PC-3 (cell line): ENCODE measurements at regions not wholly inside any gene's neighbourhood (a gene's known extent, or its start where the extent isn't known, plus 50 kb on each side); places are given as distances from the start of the nearest gene placed in this dataset.

Experiments used
- ATAC-seq: fragments of 200-7000 bp; cut with Tn5 transposase; 2 replicates; pipeline ENCODE4 v1.9.1; 2020; ENCODE audit warnings: mild to moderate bottlenecking, moderate library complexity
- BruUV-seq: library from RNA; stranded (reverse); fragments of 400-500 nt; replicated peaks from 2 replicates; lab custom pipeline; 2021; lab: Mats Ljungman, UMichigan
- CTCF ChIA-PET: fragments of 300-600 bp; sonication (Branson Sonifier 250); formaldehyde crosslinking; loops from one replicate; lab custom pipeline; 2022; ENCODE audit warnings: antibody characterized with exemption; lab: Charles Lee
- POLR2A ChIA-PET: fragments of 300-600 bp; sonication (Branson Sonifier 250); formaldehyde crosslinking; loops from one replicate; lab custom pipeline; 2022; ENCODE audit warnings: antibody characterized with exemption; ENCODE audit not compliant: unreplicated experiment; lab: Charles Lee
- DNase-seq: peaks from one replicate; pipeline ENCODE4 v3.0.0-alpha.2; 2015
- H2AFZ ChIP-seq: fragments of 300-600 bp; sonication (generic); 2 replicates; pipeline ENCODE4 v1.6.0; 2016; ENCODE audit warnings: antibody characterized with exemption, low read length
- H3F3A ChIP-seq: fragments of 300-600 bp; sonication (generic); one replicate; pipeline ENCODE4 v1.6.0; 2017; ENCODE audit warnings: antibody characterized with exemption, low read length, control low read depth, mild to moderate bottlenecking; ENCODE audit not compliant: unreplicated experiment
- H3K27ac ChIP-seq: fragments of 300-600 bp; sonication (generic); 2 replicates; pipeline ENCODE4 v1.5.1; 2016; ENCODE audit warnings: mild to moderate bottlenecking, low read length
- H3K27me3 ChIP-seq: fragments of 300-600 bp; sonication (generic); 2 replicates; pipeline ENCODE4 v1.6.1; 2016; ENCODE audit warnings: low read length, mixed read lengths
- H3K36me3 ChIP-seq: fragments of 300-600 bp; sonication (generic); 2 replicates; pipeline ENCODE4 v1.6.1; 2016; ENCODE audit warnings: low read depth, mixed run types, low read length, mixed read lengths
- H3K4me1 ChIP-seq: fragments of 300-600 bp; sonication (generic); 2 replicates; pipeline ENCODE4 v1.5.1; 2016; ENCODE audit warnings: low read length; ENCODE audit not compliant: insufficient read depth
- H3K4me2 ChIP-seq: fragments of 300-600 bp; sonication (generic); 2 replicates; pipeline ENCODE4 v1.6.0; 2016; ENCODE audit warnings: low read length
- H3K4me3 ChIP-seq: fragments of 300-600 bp; sonication (generic); 2 replicates; pipeline ENCODE4 v1.5.1; 2016; ENCODE audit warnings: mild to moderate bottlenecking, low read length, mixed read lengths
- H3K79me2 ChIP-seq: fragments of 300-600 bp; sonication (generic); 2 replicates; pipeline ENCODE4 v1.6.1; 2017; ENCODE audit warnings: low read length, mixed read lengths
- H3K9ac ChIP-seq: fragments of 300-600 bp; sonication (generic); 2 replicates; pipeline ENCODE4 v1.6.0; 2016; ENCODE audit warnings: mild to moderate bottlenecking, low read length
- H3K9me2 ChIP-seq: fragments of 300-600 bp; sonication (generic); replicated peaks from 2 replicates; pipeline ENCODE4 v1.6.1; 2016; ENCODE audit warnings: mixed run types, low read length, mixed read lengths
- H3K9me3 ChIP-seq: fragments of 300-600 bp; sonication (generic); 2 replicates; pipeline ENCODE4 v1.6.1; 2016; ENCODE audit warnings: low read length, mixed read lengths
- H4K20me1 ChIP-seq: fragments of 300-600 bp; sonication (generic); 2 replicates; pipeline ENCODE4 v1.6.1; 2016; ENCODE audit warnings: low read length, mixed read lengths
- CTCF ChIP-seq: fragments of 300-600 bp; sonication (generic); conservative IDR thresholded peaks from 2 replicates; pipeline ENCODE4 v1.5.1; 2017; ENCODE audit warnings: antibody characterized with exemption, low read depth, mild to moderate bottlenecking, low read length
- EZH2 ChIP-seq: fragments of 300-600 bp; sonication (generic); IDR thresholded peaks from one replicate; pipeline ENCODE4 v1.6.1; 2017; ENCODE audit warnings: antibody characterized with exemption, mild to moderate bottlenecking, low read length; ENCODE audit not compliant: unreplicated experiment
- EZH2phosphoT487 ChIP-seq: fragments of 300-600 bp; sonication (generic); IDR thresholded peaks from 2 replicates; pipeline ENCODE4 v1.6.1; 2018; ENCODE audit warnings: mild to moderate bottlenecking, antibody characterized with exemption, low read length, borderline replicate concordance
- intact Hi-C: fragments of 100-400 bp; cut with micrococcal nuclease; formaldehyde crosslinking; loops from 2 replicates; pipeline ENCODE4 v1.9.0; 2023

GRCh38 chr1:196160066-196160795 lies 448.0 kb downstream of the KCNT2 start:
- ATAC-seq (no peak), DNase-seq (peak; percentile 43)
- Histone ChIP-seq H3F3A (no peaks in the 10 kb centered on the region), H4K20me1 (no peaks in the 10 kb centered on the region), H3K9me2 (no peaks in the 10 kb centered on the region), H3K9me3 (no peaks in the 10 kb centered on the region), H3K27me3 (no peaks in the 10 kb centered on the region), H3K4me1 (no peaks in the 10 kb centered on the region; the same call in 1 of the 2 replicates), H3K4me3 (no peak overlapping the region), H3K9ac (no peak overlapping the region), H3K36me3 (no peaks in the 10 kb centered on the region), H3K27ac (no peak overlapping the region), H3K79me2 (no peaks in the 10 kb centered on the region), H2AFZ (no peak overlapping the region), H3K4me2 (no peak overlapping the region)
- POLR2A ChIA-PET = no interaction called here
- intact Hi-C loops = loop anchor here (5.0 kb wide), 1 partner anchor 87 kb away; no protein-coding TSS in a partner anchor
- CTCF ChIA-PET = no interaction called here
- TF ChIP-seq EZH2 = no peak
- TF ChIP-seq CTCF = no peak
- TF ChIP-seq EZH2phosphoT487 = no peak
- BruUV-seq = no TSS peak

GRCh38 chr1:196155586-196155985 lies 452.7 kb downstream of the KCNT2 start:
- no peak for ATAC-seq
- Histone ChIP-seq H4K20me1 (no peaks in the 10 kb centered on the region), H3K4me2 (no peak overlapping the region), H2AFZ (no peak overlapping the region), H3K9me2 (no peaks in the 10 kb centered on the region), H3K27ac (no peak overlapping the region), H3K79me2 (no peaks in the 10 kb centered on the region), H3K9me3 (no peaks in the 10 kb centered on the region), H3K27me3 (no peaks in the 10 kb centered on the region), H3F3A (no peaks in the 10 kb centered on the region), H3K4me1 (no peaks in the 10 kb centered on the region; the same call in 1 of the 2 replicates), H3K4me3 (no peak overlapping the region), H3K9ac (no peak overlapping the region), H3K36me3 (no peaks in the 10 kb centered on the region)
- POLR2A ChIA-PET = no interaction called here
- no peak for DNase-seq
- TF ChIP-seq EZH2 = no peak
- no TSS peak for BruUV-seq
- intact Hi-C loops = no loop called here
- CTCF ChIA-PET = no interaction called here

- Histone ChIP-seq H3K79me2 (no peaks in the 10 kb centered on the region), H3F3A (no peaks in the 10 kb centered on the region), H3K27me3 (no peaks in the 10 kb centered on the region), H3K4me2 (no peak overlapping the region), H3K27ac (no peak overlapping the region), H3K9me3 (no peaks in the 10 kb centered on the region), H3K36me3 (no peaks in the 10 kb centered on the region), H2AFZ (no peak overlapping the region), H4K20me1 (no peaks in the 10 kb centered on the region), H3K9ac (no peak overlapping the region), H3K4me3 (no peak overlapping the region), H3K9me2 (no peaks in the 10 kb centered on the region), H3K4me1 (no peaks in the 10 kb centered on the region)
- intact Hi-C loops = no loop called here
- DNase-seq (no peak), ATAC-seq (no peak)
- POLR2A ChIA-PET = no interaction called here
- BruUV-seq = no TSS peak
- TF ChIP-seq CTCF (no peak), EZH2 (no peak), EZH2phosphoT487 (no peak)
- CTCF ChIA-PET = no interaction called here
Observed at GRCh38 chr1:196152975-196153374, 455.3 kb downstream of the KCNT2 start.
